Esophagus muscularis mucosa (tissue), 4 donors: ENCODE measurements at regions not wholly inside any gene's neighbourhood (a gene's known extent, or its start where the extent isn't known, plus 50 kb on each side); places are given as distances from the start of the nearest gene placed in this dataset.

Source experiments
- DNase-seq: peaks from one replicate; pipeline ENCODE4 v3.0.0-alpha.2; 2017; ENCODE audit errors: extremely low spot score
- H3K27ac ChIP-seq, 4 donors: fragments of 200-600 bp; sonication (generic); replicated peaks in 1 of 4; 1 replicate in 3 of 4; 2 replicates in 1 of 4; pipeline ENCODE4 v1.5.1; 2016 to 2019; ENCODE audit warnings: mild to moderate bottlenecking in 1 of 4
- H3K27me3 ChIP-seq, 4 donors: fragments of 200-600 bp; sonication (generic); one replicate each; pipeline versions ENCODE4 v1.5.1 to v1.6.0; 2016 to 2019
- H3K36me3 ChIP-seq, 4 donors: fragments of 200-600 bp; sonication (generic); one replicate each; pipeline ENCODE4 v1.5.1; 2016 to 2019
- H3K4me1 ChIP-seq, 4 donors: fragments of 200-600 bp; sonication (generic); one replicate each; pipeline ENCODE4 v1.5.1; 2016 to 2019
- H3K4me3 ChIP-seq, 4 donors: fragments of 200-600 bp; sonication (generic); 1 replicate in 2 of 4; 2 replicates in 2 of 4; pipeline ENCODE4 v1.5.1; 2016 to 2019; ENCODE audit warnings: mild to moderate bottlenecking in 4 of 4, moderate library complexity in 1 of 4
- H3K9me3 ChIP-seq, 4 donors: fragments of 200-600 bp; sonication (generic); 1 replicate in 3 of 4; 2 replicates in 1 of 4; pipeline ENCODE4 v1.5.1; 2016 to 2019
- CTCF ChIP-seq, 3 experiments: fragments of 200-600 bp in 2 of 3; fragments of 450-650 bp in 1 of 3; sonication (generic) in 2 of 3; IDR thresholded peaks; one replicate each; pipeline ENCODE4 v1.5.1; 2017 to 2019; ENCODE audit warnings: antibody characterized with exemption in 3 of 3, mild to moderate bottlenecking in 2 of 3, moderate library complexity in 1 of 3
- EP300 ChIP-seq: sonication (generic); formaldehyde crosslinking; IDR thresholded peaks from one replicate; pipeline ENCODE4 v1.6.1; 2017; ENCODE audit warnings: antibody characterized with exemption
- POLR2A ChIP-seq: fragments of 450-650 bp; IDR thresholded peaks from one replicate; pipeline ENCODE4 v1.6.1; 2017; ENCODE audit warnings: antibody characterized with exemption, moderate library complexity, mild to moderate bottlenecking, low read depth
- POLR2AphosphoS5 ChIP-seq, 2 donors: sonication (generic); formaldehyde crosslinking; IDR thresholded peaks; one replicate each; pipeline ENCODE4 v1.6.1; 2017; ENCODE audit warnings: antibody characterized with exemption in 2 of 2
- WGBS: methylation state at CpG from one replicate; pipeline ENCODE4 v1.1.5; 2018; 5-methylcytosine and 5-hydroxymethylcytosine counted together
- intact Hi-C: fragments of 100-400 bp; cut with DNase I; formaldehyde crosslinking; loops from one replicate; pipeline ENCODE4 v1.15.1; 2023

DNA sequence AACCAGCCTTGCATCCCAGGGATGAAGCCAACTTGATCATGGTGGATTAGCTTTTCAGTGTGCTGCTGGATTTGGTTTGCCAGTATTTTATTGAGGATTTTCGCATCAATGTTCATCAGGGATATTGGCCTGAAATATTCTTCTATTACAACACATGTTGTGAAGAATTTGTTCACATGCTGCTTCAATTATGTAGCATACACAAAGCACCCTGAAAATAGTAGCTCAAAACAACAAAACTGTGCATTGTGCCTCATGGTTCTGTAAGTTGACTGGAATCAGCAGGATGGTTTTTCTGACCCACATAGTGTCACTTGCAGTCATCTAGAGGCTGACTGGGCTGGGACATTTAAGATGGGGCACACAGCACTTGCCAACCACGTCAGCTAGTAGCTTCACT lies 193.9 kb downstream of the SYK start:
- Histone ChIP-seq H3K36me3 (no peaks in the 10 kb centered on the region), H3K27ac (no peak overlapping the region), H3K4me3 (no peak overlapping the region), H3K4me1 (peaks cover 0 to 12% (median 0%) of the 10 kb centered on the region in 4 donors), H3K27me3 (no peaks in the 10 kb centered on the region), H3K9me3 (peaks cover 0 to 8% (median 2%) of the 10 kb centered on the region in 4 donors)
- 88% methylated on average over 2 of the region's 2 CpGs for WGBS
- TF ChIP-seq POLR2AphosphoS5 (IDR thresholded peaks at IDR 0.05): no peak
- TF ChIP-seq CTCF (IDR thresholded peaks at IDR 0.05): no peak
- TF ChIP-seq POLR2A: no peak
- no peak for TF ChIP-seq EP300
- no peak for DNase-seq
- intact Hi-C loops: no loop called here

DNA sequence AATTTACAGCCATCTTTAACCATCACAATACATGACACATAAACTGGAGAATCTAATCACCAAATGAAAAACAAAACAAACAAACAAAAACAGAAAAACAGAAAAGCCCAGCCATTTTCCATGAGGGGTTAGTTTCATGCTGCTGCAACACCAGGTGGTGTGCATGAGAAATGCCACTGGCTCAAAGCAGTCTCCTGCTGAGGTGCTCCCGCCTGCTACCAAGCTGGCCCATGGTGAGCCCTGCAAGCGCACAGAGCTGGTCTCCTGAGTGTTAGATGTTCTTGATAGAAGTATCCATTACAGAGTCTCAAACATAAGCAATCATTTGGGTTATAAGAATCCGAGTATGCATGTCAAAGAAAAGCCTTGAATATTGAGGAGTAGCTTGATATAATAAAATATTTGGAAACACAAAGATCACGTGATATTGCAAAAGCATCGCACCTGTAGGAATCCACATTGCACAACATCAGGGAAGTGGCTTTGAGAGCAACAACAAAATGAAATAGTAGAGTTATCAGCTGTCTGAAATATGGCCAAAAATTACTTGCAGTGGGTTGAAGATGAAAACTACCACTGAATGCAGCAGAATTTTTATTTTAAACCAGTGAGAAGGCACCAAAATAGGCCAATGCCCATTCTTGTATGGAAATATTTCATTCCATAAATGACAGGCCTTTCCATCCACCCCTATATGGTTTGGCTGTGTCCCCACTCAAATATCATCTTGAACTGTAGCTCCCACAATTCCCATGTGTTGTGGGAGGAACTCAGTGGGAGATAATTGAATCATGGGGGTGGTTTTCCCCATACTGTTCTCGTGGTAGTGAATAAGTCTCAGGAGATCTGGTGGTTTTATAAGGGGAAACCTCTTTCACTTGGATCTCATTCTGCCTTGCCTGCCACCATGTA lies 194.8 kb downstream of the SYK start:
- H3K9me3 ChIP-seq: no peaks in the 10 kb centered on the region
- TF ChIP-seq CTCF (IDR thresholded peaks at IDR 0.05) (no peak), POLR2AphosphoS5 (IDR thresholded peaks at IDR 0.05) (no peak), EP300 (no peak), POLR2A (no peak)
- no peak overlapping the region for H3K27ac ChIP-seq
- intact Hi-C loops: no loop called here
- no peak overlapping the region for H3K4me3 ChIP-seq
- no peaks in the 10 kb centered on the region for H3K27me3 ChIP-seq
- no peaks in the 10 kb centered on the region for H3K36me3 ChIP-seq
- H3K4me1 ChIP-seq: peaks cover 0 to 12% (median 0%) of the 10 kb centered on the region in 4 donors
- WGBS: 80% methylated on average over 6 of the region's 6 CpGs
- DNase-seq: no peak

GRCh38 chr9:90998573-90998972 lies 197.0 kb downstream of the SYK start:
- DNase-seq: no peak
- intact Hi-C loops: no loop called here
- 83% methylated on average over 7 of the region's 7 CpGs for WGBS
- Histone ChIP-seq H3K4me1 (no peaks in the 10 kb centered on the region), H3K4me3 (no peak overlapping the region), H3K27me3 (no peaks in the 10 kb centered on the region), H3K36me3 (no peaks in the 10 kb centered on the region), H3K9me3 (no peaks in the 10 kb centered on the region), H3K27ac (no peak overlapping the region)
- no peak for TF ChIP-seq CTCF (IDR thresholded peaks at IDR 0.05)
- no peak for TF ChIP-seq POLR2A
- TF ChIP-seq POLR2AphosphoS5 (IDR thresholded peaks at IDR 0.05): no peak
- TF ChIP-seq EP300: no peak

DNA sequence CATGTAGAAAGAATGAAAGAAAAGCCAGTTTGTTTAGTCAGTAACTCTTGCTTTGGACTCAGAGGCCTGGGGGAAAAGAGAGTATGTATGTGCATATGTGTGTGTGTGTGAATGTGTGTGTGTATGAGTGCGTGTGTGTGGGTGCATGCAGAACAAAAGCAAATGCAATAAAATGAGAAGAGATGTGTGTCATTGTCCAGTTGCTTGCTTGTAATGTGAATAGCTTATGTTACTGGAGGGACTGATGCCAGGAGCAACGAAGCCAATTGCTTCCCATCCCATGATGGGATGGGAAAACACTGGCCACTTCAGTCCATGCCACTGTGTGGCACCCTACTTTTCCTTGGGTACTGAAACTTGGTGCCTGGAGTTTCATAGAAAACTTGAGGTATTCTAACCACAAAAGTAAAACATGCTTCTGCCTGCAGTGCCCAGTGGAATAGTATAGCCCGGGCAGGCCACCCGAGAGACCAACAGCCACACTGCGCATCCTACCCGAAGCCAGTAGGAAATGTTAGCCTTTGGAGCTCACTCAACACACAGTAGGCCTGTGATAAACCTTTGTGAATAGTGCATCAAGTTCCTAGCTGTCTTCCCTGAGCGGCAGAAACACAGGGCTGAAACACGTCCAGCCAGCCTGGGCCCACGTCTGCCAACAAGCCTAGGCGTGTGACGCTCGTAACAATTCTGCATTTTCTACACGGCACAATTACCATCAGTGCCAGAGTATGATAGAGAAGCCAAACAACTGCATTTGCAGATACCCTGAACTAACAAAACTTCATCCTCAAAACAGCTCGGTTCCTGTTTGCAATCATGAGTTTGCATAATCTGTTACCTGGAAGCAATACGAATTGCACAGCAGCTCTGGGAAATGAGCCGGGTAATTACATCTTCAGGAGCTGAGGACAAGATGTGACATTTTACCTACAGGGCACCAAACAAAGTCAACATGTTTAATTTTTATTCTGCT lies 198.1 kb downstream of the SYK start:
- Histone ChIP-seq H3K9me3 (no peaks in the 10 kb centered on the region), H3K36me3 (no peaks in the 10 kb centered on the region), H3K27me3 (no peaks in the 10 kb centered on the region), H3K27ac (no peak overlapping the region), H3K4me1 (no peaks in the 10 kb centered on the region), H3K4me3 (no peak overlapping the region)
- intact Hi-C loops: no loop called here
- WGBS: 92% methylated on average over 13 of the region's 16 CpGs
- DNase-seq: no peak
- TF ChIP-seq EP300 (no peak), CTCF (IDR thresholded peaks at IDR 0.05) (no peak), POLR2A (no peak), POLR2AphosphoS5 (IDR thresholded peaks at IDR 0.05) (no peak)
